CD4-positive, alpha-beta T cell (primary cell): ENCODE measurements at regions not wholly inside any gene's neighbourhood (a gene's known extent, or its start where the extent isn't known, plus 50 kb on each side); places are given as distances from the start of the nearest gene placed in this dataset.
"Not testable (repeated sequence)": the region's sequence is repeated elsewhere in the genome, so short reads cannot be mapped to it uniquely, and the experiment has no call there.

Source experiments
- ATAC-seq: fragments of 200-7000 bp; cut with Tn5 transposase; one replicate; pipeline ENCODE4 v1.10.0; 2022; ENCODE audit warnings: mild to moderate bottlenecking; ENCODE audit not compliant: poor library complexity
- CTCF ChIA-PET: fragments of 350-600 bp; sonication (Branson Sonifier 250); formaldehyde crosslinking; loops from one replicate; lab custom pipeline; 2021; ENCODE audit warnings: antibody characterized with exemption, inconsistent platforms; lab: Charles Lee
- POLR2A ChIA-PET: fragments of 350-600 bp; sonication (Branson Sonifier 250); formaldehyde crosslinking; loops from one replicate; lab custom pipeline; 2021; ENCODE audit warnings: antibody characterized with exemption, inconsistent platforms; lab: Charles Lee
- DNase-seq, 14 experiments: peaks; one replicate each; pipeline ENCODE4 v3.0.0-alpha.2; 2013 to 2020; ENCODE audit warnings: mixed read lengths in 2 of 14
- H3K27ac ChIP-seq, 2 donors: one replicate each; pipeline versions ENCODE4 v1.5.1 to v1.7.0; 2013; ENCODE audit warnings: low read length in 2 of 2, low read depth in 1 of 2, mild to moderate bottlenecking in 1 of 2
- H3K27me3 ChIP-seq, 2 experiments: 1 replicate in 1 of 2; 2 replicates in 1 of 2; pipeline versions ENCODE4 v1.6.1 to v1.7.0; 2013; ENCODE audit warnings: low read length in 2 of 2, control low read depth in 1 of 2, mild to moderate bottlenecking in 1 of 2, moderate library complexity in 1 of 2; ENCODE audit not compliant: insufficient read depth in 2 of 2, control insufficient read depth in 1 of 2
- H3K36me3 ChIP-seq: one replicate; pipeline ENCODE4 v1.6.1; 2013; ENCODE audit warnings: low read length, control low read depth; ENCODE audit not compliant: insufficient read depth
- H3K4me1 ChIP-seq: one replicate; pipeline ENCODE4 v1.6.1; 2013; ENCODE audit warnings: low read length, control low read depth; ENCODE audit not compliant: insufficient read depth
- H3K4me3 ChIP-seq: one replicate; pipeline ENCODE4 v1.5.1; 2013; ENCODE audit warnings: mild to moderate bottlenecking, low read length, moderate library complexity
- H3K9me3 ChIP-seq, 2 experiments: 1 replicate in 1 of 2; 2 replicates in 1 of 2; pipeline versions ENCODE4 v1.6.1 to v1.7.0; 2013; ENCODE audit warnings: low read length in 2 of 2, mild to moderate bottlenecking in 2 of 2, control low read depth in 1 of 2, moderate library complexity in 1 of 2; ENCODE audit not compliant: control insufficient read depth in 1 of 2, insufficient read depth in 1 of 2
- H3K27ac Mint-ChIP-seq: one replicate; pipeline ENCODE4 v1.8.0; 2020; ENCODE audit warnings: mixed read lengths
- H3K27me3 Mint-ChIP-seq: one replicate; pipeline ENCODE4 v1.8.0; 2021; ENCODE audit warnings: mixed read lengths
- H3K36me3 Mint-ChIP-seq: one replicate; pipeline ENCODE4 v1.8.0; 2021; ENCODE audit warnings: low read depth, mixed read lengths
- H3K4me1 Mint-ChIP-seq: one replicate; pipeline ENCODE4 v1.8.0; 2021; ENCODE audit warnings: low read depth, mixed read lengths
- H3K4me3 Mint-ChIP-seq: one replicate; pipeline ENCODE4 v1.8.0; 2020; ENCODE audit warnings: mild to moderate bottlenecking, mixed read lengths
- H3K9me3 Mint-ChIP-seq: one replicate; pipeline ENCODE4 v1.8.0; 2020; ENCODE audit warnings: mixed read lengths
- CTCF ChIP-seq: fragments of 200-600 bp; IDR thresholded peaks from one replicate; pipeline ENCODE4 v1.8.0; 2022; ENCODE audit warnings: antibody characterized with exemption, mild to moderate bottlenecking
- intact Hi-C, 2 experiments: fragments of 100-400 bp; cut with DNase I in 1 of 2; cut with micrococcal nuclease in 1 of 2; formaldehyde crosslinking; loops; one replicate each; pipeline versions ENCODE4 v1.15.1 to v1.9.0; 2023 to 2025; cut with DNase I, micrococcal nuclease

- CTCF ChIA-PET, H3K4me3 Mint-ChIP-seq, POLR2A ChIA-PET, H3K27me3 ChIP-seq, H3K36me3 ChIP-seq, H3K36me3 Mint-ChIP-seq, H3K27ac ChIP-seq, H3K27me3 Mint-ChIP-seq, H3K9me3 ChIP-seq, H3K27ac Mint-ChIP-seq, H3K4me3 ChIP-seq, DNase-seq, ATAC-seq, H3K9me3 Mint-ChIP-seq, H3K4me1 ChIP-seq: not testable (repeated sequence)
- H3K4me1 Mint-ChIP-seq = peaks cover 12% of the 10 kb centered on the region
- intact Hi-C loops = loop anchor here in 1 of 2 experiments (10.0 kb wide), 1 partner anchor 144 kb away; no protein-coding TSS in a partner anchor
Measured at GRCh38 chr16:29258946-29259634, 147.4 kb downstream of the NPIPB11 start.

GRCh38 chr16:29257419-29258336 lies 148.8 kb downstream of the NPIPB11 start:
- H3K27ac ChIP-seq, H3K36me3 Mint-ChIP-seq, H3K4me3 ChIP-seq, DNase-seq, H3K4me3 Mint-ChIP-seq, H3K27me3 ChIP-seq, ATAC-seq, H3K27ac Mint-ChIP-seq, H3K9me3 Mint-ChIP-seq, POLR2A ChIA-PET, H3K27me3 Mint-ChIP-seq, CTCF ChIA-PET, H3K4me1 ChIP-seq, H3K36me3 ChIP-seq, H3K9me3 ChIP-seq: not testable (repeated sequence)
- intact Hi-C loops = loop anchor here in 1 of 2 experiments (10.0 kb wide), 1 partner anchor 143 kb away; no protein-coding TSS in a partner anchor
- peaks cover 21% of the 10 kb centered on the region for H3K4me1 Mint-ChIP-seq

- no peak overlapping the region for H3K27ac Mint-ChIP-seq
- no peak overlapping the region for H3K4me3 ChIP-seq
- TF ChIP-seq CTCF = no peak
Measured at GRCh38 chr16:29256501-29256981, 150.0 kb downstream of the NPIPB11 start.

GRCh38 chr16:29255957-29256356 lies 150.6 kb downstream of the NPIPB11 start:
- ATAC-seq, CTCF ChIA-PET, H3K36me3 Mint-ChIP-seq, H3K9me3 Mint-ChIP-seq, H3K27me3 Mint-ChIP-seq, H3K36me3 ChIP-seq, H3K4me3 Mint-ChIP-seq, H3K27me3 ChIP-seq, H3K4me3 ChIP-seq, H3K27ac ChIP-seq, H3K27ac Mint-ChIP-seq, H3K9me3 ChIP-seq, POLR2A ChIA-PET, DNase-seq, H3K4me1 ChIP-seq: not testable (repeated sequence)
- intact Hi-C loops = loop anchor here in 1 of 2 experiments (10.0 kb wide), 1 partner anchor 141 kb away; no protein-coding TSS in a partner anchor
- H3K4me1 Mint-ChIP-seq = peaks cover 21% of the 10 kb centered on the region

More at GRCh38 chr16:29256501-29256981, 150.0 kb downstream of the NPIPB11 start:
- Mint-ChIP-seq H3K4me1 (peaks cover 21% of the 10 kb centered on the region), H3K4me3 (no peak overlapping the region), H3K9me3 (no peaks in the 10 kb centered on the region), H3K27me3 (no peaks in the 10 kb centered on the region), H3K36me3 (no peaks in the 10 kb centered on the region)
- no peak for DNase-seq
- H3K36me3 ChIP-seq = no peaks in the 10 kb centered on the region
- intact Hi-C loops = loop anchor here in 1 of 2 experiments (10.0 kb wide), 1 partner anchor 142 kb away; no protein-coding TSS in a partner anchor
- CTCF ChIA-PET = no interaction called here
- POLR2A ChIA-PET = no interaction called here
- no peak for ATAC-seq
- H3K9me3 ChIP-seq = peaks cover 0 to 3% of the 10 kb centered on the region in 2 experiments
- no peaks in the 10 kb centered on the region for H3K27me3 ChIP-seq
- H3K27ac ChIP-seq = no peak overlapping the region
- H3K4me1 ChIP-seq = peaks cover 7% of the 10 kb centered on the region

GRCh38 chr16:29255496-29255796 lies 151.1 kb downstream of the NPIPB11 start:
- POLR2A ChIA-PET, H3K4me1 ChIP-seq: not testable (repeated sequence)

More at GRCh38 chr16:29255496-29255796, 151.1 kb downstream of the NPIPB11 start:
- H3K36me3 ChIP-seq, H3K9me3 ChIP-seq, H3K27me3 ChIP-seq, H3K36me3 Mint-ChIP-seq, DNase-seq, H3K27me3 Mint-ChIP-seq, CTCF ChIA-PET, H3K9me3 Mint-ChIP-seq, ATAC-seq, H3K4me3 ChIP-seq, H3K4me3 Mint-ChIP-seq, H3K27ac ChIP-seq: not testable (repeated sequence)
- peak overlapping the region; percentile 91 for H3K27ac Mint-ChIP-seq
- H3K4me1 Mint-ChIP-seq = peaks cover 21% of the 10 kb centered on the region
- intact Hi-C loops = loop anchor here in 1 of 2 experiments (10.0 kb wide), 1 partner anchor 141 kb away; no protein-coding TSS in a partner anchor
